A549 (cell line): ENCODE measurements at regions not wholly inside any gene's neighbourhood (a gene's known extent, or its start where the extent isn't known, plus 50 kb on each side); places are given as distances from the start of the nearest gene placed in this dataset.

Source experiments
- ATAC-seq, 2 experiments: fragments of 200-7000 bp in 1 of 2; fragments of >200 bp in 1 of 2; cut with Nextera tagmentation in 1 of 2; cut with Tn5 transposase in 1 of 2; 3 replicates each; pipeline versions ENCODE4 v1.8.0 to v1.9.1; 2018 to 2020; ENCODE audit warnings: mild to moderate bottlenecking in 1 of 2, moderate library complexity in 1 of 2
- CTCF ChIA-PET: fragments of 300-600 bp; sonication (Branson Sonifier 250); formaldehyde crosslinking; extraction: SDS; loops from one replicate; lab custom pipeline; 2021; ENCODE audit warnings: antibody characterized with exemption, inconsistent platforms; lab: Yijun Ruan, JAX
- POLR2A ChIA-PET: fragments of 350-600 bp; formaldehyde crosslinking; extraction: SDS; loops from one replicate; lab custom pipeline; 2021; ENCODE audit warnings: antibody characterized with exemption, inconsistent platforms; lab: Yijun Ruan, JAX
- DNase-seq, 2 experiments: peaks; one replicate each; pipeline versions ENCODE4 v3.0.0 to v3.0.0-alpha.2; 2011 to 2016; ENCODE audit warnings: low read depth in 1 of 2, low spot score in 1 of 2
- FAIRE-seq: peaks from 2 replicates; lab custom pipeline; 2011; peaks lifted over from hg19 to GRCh38; lab: Jason Lieb, UNC
- H3K27ac ChIP-seq, 2 experiments: fragments of >200 bp; sonication (Bioruptor Twin); formaldehyde crosslinking; 3 replicates each; pipeline ENCODE4 v1.5.1; 2016 to 2017
- H3K4me1 ChIP-seq: fragments of >200 bp; sonication (Bioruptor Twin); formaldehyde crosslinking; 3 replicates; pipeline ENCODE4 v1.6.1; 2016
- H3K4me2 ChIP-seq: fragments of >200 bp; sonication (Bioruptor Twin); formaldehyde crosslinking; 3 replicates; pipeline ENCODE4 v1.6.1; 2016
- H3K4me3 ChIP-seq: fragments of >200 bp; sonication (Bioruptor Twin); formaldehyde crosslinking; 3 replicates; pipeline ENCODE4 v1.5.1; 2016
- H3K9me3 ChIP-seq: fragments of >200 bp; sonication (Bioruptor Twin); formaldehyde crosslinking; 3 replicates; pipeline ENCODE4 v1.6.1; 2016
- BCL3 ChIP-seq: fragments of >200 bp; sonication (Bioruptor Twin); formaldehyde crosslinking; IDR thresholded peaks from 3 replicates; pipeline ENCODE4 v1.6.1; 2016
- CBX2 ChIP-seq: fragments of 200-600 bp; sonication (generic); IDR thresholded peaks from 2 replicates; pipeline ENCODE4 v1.6.1; 2016; ENCODE audit warnings: low read depth, mild to moderate bottlenecking, borderline replicate concordance
- E2F6 ChIP-seq: IDR thresholded peaks from 2 replicates; pipeline ENCODE4 v1.6.1; 2012; ENCODE audit warnings: low read depth, borderline replicate concordance
- EHF ChIP-seq: fragments of 250-450 bp; sonication (Bioruptor Pico); IDR thresholded peaks from 2 replicates; pipeline ENCODE4 v1.5.0; 2020; ENCODE audit warnings: mild to moderate bottlenecking
- EHMT2 ChIP-seq: fragments of 200-600 bp; sonication (generic); IDR thresholded peaks from 2 replicates; pipeline ENCODE4 v1.6.1; 2016; ENCODE audit warnings: antibody characterized with exemption, low read depth, mild to moderate bottlenecking, moderate library complexity
- ELK1 ChIP-seq: fragments of 150-350 bp; IDR thresholded peaks from 2 replicates; pipeline ENCODE4 v1.6.1; 2014; ENCODE audit warnings: low read depth, mild to moderate bottlenecking, low read length
- EP300 ChIP-seq, 2 experiments: fragments of >200 bp; sonication (Bioruptor Twin); formaldehyde crosslinking; IDR thresholded peaks; 2 replicates in 1 of 2; 3 replicates in 1 of 2; pipeline ENCODE4 v1.6.1; 2016 to 2017
- FOSL2 ChIP-seq, 2 experiments: fragments of 450-650 bp in 1 of 2; fragments of >200 bp in 1 of 2; sonication (Bioruptor Twin) in 1 of 2; formaldehyde crosslinking; IDR thresholded peaks; 2 replicates each; pipeline versions ENCODE4 v1.5.0 to v1.6.1; 2016 to 2020; ENCODE audit warnings: mild to moderate bottlenecking in 1 of 2, moderate library complexity in 1 of 2
- NPAS2 ChIP-seq: fragments of 250-450 bp; sonication (Bioruptor Pico); IDR thresholded peaks from 2 replicates; pipeline ENCODE4 v1.8.0; 2022; ENCODE audit warnings: mild to moderate bottlenecking, moderate library complexity, borderline replicate concordance
- PBX3 ChIP-seq: IDR thresholded peaks from 2 replicates; pipeline ENCODE4 v1.6.1; 2012
- POLR2A ChIP-seq: IDR thresholded peaks from 2 replicates; pipeline ENCODE4 v1.6.1; 2012; ENCODE audit warnings: mild to moderate bottlenecking, low read length
- RAD21 ChIP-seq, 2 experiments: fragments of >200 bp in 1 of 2; sonication (Bioruptor Twin) in 1 of 2; formaldehyde crosslinking in 1 of 2; IDR thresholded peaks in 1 of 2; conservative IDR thresholded peaks in 1 of 2; 2 replicates in 1 of 2; 3 replicates in 1 of 2; pipeline ENCODE4 v1.6.1; 2012 to 2018; ENCODE audit warnings: inconsistent platforms in 1 of 2
- RFX5 ChIP-seq: fragments of 450-650 bp; IDR thresholded peaks from 2 replicates; pipeline ENCODE4 v1.7.1; 2014; ENCODE audit warnings: antibody characterized with exemption, mild to moderate bottlenecking, moderate library complexity
- RNF2 ChIP-seq: fragments of 200-600 bp; sonication (generic); IDR thresholded peaks from 2 replicates; pipeline ENCODE4 v1.6.1; 2016; ENCODE audit warnings: low read depth, mild to moderate bottlenecking, antibody characterized with exemption, moderate library complexity, borderline replicate concordance
- SMC3 ChIP-seq: fragments of >200 bp; sonication (Bioruptor Twin); formaldehyde crosslinking; IDR thresholded peaks from 3 replicates; pipeline ENCODE4 v1.6.1; 2018; ENCODE audit warnings: inconsistent platforms
- SREBF2 ChIP-seq: fragments of 450-650 bp; IDR thresholded peaks from 2 replicates; pipeline ENCODE4 v1.6.1; 2014; ENCODE audit warnings: mild to moderate bottlenecking, moderate library complexity
- TFCP2L1 ChIP-seq: fragments of 250-450 bp; sonication (Bioruptor Pico); IDR thresholded peaks from 2 replicates; pipeline ENCODE4 v1.5.0; 2021; ENCODE audit warnings: mild to moderate bottlenecking
- ZC3H11A ChIP-seq: fragments of 450-650 bp; IDR thresholded peaks from 2 replicates; pipeline ENCODE4 v1.6.1; 2014; ENCODE audit warnings: antibody characterized with exemption, mild to moderate bottlenecking
- ZSCAN20 ChIP-seq: fragments of 250-450 bp; sonication (Bioruptor Pico); IDR thresholded peaks from 2 replicates; pipeline ENCODE4 v1.8.0; 2022; ENCODE audit warnings: mild to moderate bottlenecking, moderate library complexity
- whole genome bisulfite sequencing: methylation state at CpG from one replicate; pipeline ENCODE4 v1.1.6; 2017; ENCODE audit errors: missing lambda C conversion rate; 5-methylcytosine and 5-hydroxymethylcytosine counted together

GRCh38 chr1:81118550-81118949 lies 682.2 kb upstream of the ADGRL2 start:
- no peaks in the 10 kb centered on the region for H3K9me3 ChIP-seq
- POLR2A ChIA-PET: no interaction called here
- H3K4me2 ChIP-seq: no peak overlapping the region
- FAIRE-seq (no peak), ATAC-seq (no peak), DNase-seq (no peak)
- no peak overlapping the region for H3K27ac ChIP-seq
- no peaks in the 10 kb centered on the region for H3K4me1 ChIP-seq
- no peak overlapping the region for H3K4me3 ChIP-seq
- TF ChIP-seq BCL3: no peak
- no peak for TF ChIP-seq EHF (CRISPR knock-in tag)
- TF ChIP-seq CBX2: no peak
- TF ChIP-seq ZC3H11A: no peak
- no peak for TF ChIP-seq POLR2A
- TF ChIP-seq E2F6: no peak
- TF ChIP-seq NPAS2 (CRISPR knock-in tag): no peak
- CTCF ChIA-PET: no interaction called here

GRCh38 chr1:81115422-81115821 lies 685.3 kb upstream of the ADGRL2 start:
- Histone ChIP-seq H3K4me2 (no peak overlapping the region), H3K9me3 (no peaks in the 10 kb centered on the region), H3K4me3 (no peak overlapping the region), H3K4me1 (no peaks in the 10 kb centered on the region), H3K27ac (no peak overlapping the region)
- TF ChIP-seq PBX3 (no peak), RAD21 (conservative IDR thresholded peaks at IDR 0.05 in 1 of 2, IDR thresholded peaks at IDR 0.05 in 1 of 2) (no peak)
- no peak for DNase-seq
- FAIRE-seq: no peak
- ATAC-seq: no peak
- WGBS: 52% methylated on average over 2 of the region's 2 CpGs
- ChIA-PET POLR2A (no interaction called here), CTCF (no interaction called here)

- H3K4me2 ChIP-seq: no peak overlapping the region
- DNase-seq: no peak
- H3K27ac ChIP-seq: no peak overlapping the region
- no peaks in the 10 kb centered on the region for H3K9me3 ChIP-seq
- ChIA-PET CTCF (interaction anchor here (0.9 kb wide), 1 partner anchor 31 kb away, joined by 3 read pairs; no protein-coding TSS in a partner anchor), POLR2A (no interaction called here)
- TF ChIP-seq ZSCAN20 (CRISPR knock-in tag) (no peak), SREBF2 (no peak)
- ATAC-seq: no peak
- no peaks in the 10 kb centered on the region for H3K4me1 ChIP-seq
- 28% methylated on average over 5 of the region's 5 CpGs for WGBS
- H3K4me3 ChIP-seq: no peak overlapping the region
- no peak for FAIRE-seq
Observed at GRCh38 chr1:81114191-81114590, 686.5 kb upstream of the ADGRL2 start.

- H3K4me3 ChIP-seq: no peak overlapping the region
- no peak for FAIRE-seq
- no peaks in the 10 kb centered on the region for H3K4me1 ChIP-seq
- CTCF ChIA-PET: interaction anchor here (0.9 kb wide), 1 partner anchor 31 kb away, joined by 3 read pairs; no protein-coding TSS in a partner anchor
- H3K4me2 ChIP-seq: no peak overlapping the region
- TF ChIP-seq CBX2: no peak
- no peak for TF ChIP-seq TFCP2L1
- no peak for TF ChIP-seq RNF2
- TF ChIP-seq SMC3: no peak
- TF ChIP-seq ELK1: no peak
- TF ChIP-seq RFX5: no peak
- TF ChIP-seq SREBF2: no peak
- TF ChIP-seq EHMT2: no peak
- no peak for TF ChIP-seq EP300 (IDR thresholded peaks at IDR 0.05)
- no peak for TF ChIP-seq FOSL2 (IDR thresholded peaks at IDR 0.05)
- TF ChIP-seq FOSL2 (CRISPR knock-in tag; IDR thresholded peaks at IDR 0.05): no peak
- H3K9me3 ChIP-seq: no peaks in the 10 kb centered on the region
- POLR2A ChIA-PET: no interaction called here
- DNase-seq: no peak
- ATAC-seq: no peak
- H3K27ac ChIP-seq: no peak overlapping the region
Observed at GRCh38 chr1:81113688-81114087, 687.0 kb upstream of the ADGRL2 start.
